K562 (cell line): ENCODE measurements at regions not wholly inside any gene's neighbourhood (a gene's known extent, or its start where the extent isn't known, plus 50 kb on each side); places are given as distances from the start of the nearest gene placed in this dataset.

ENCODE experiments used
- ATAC-seq: fragments of 200-7000 bp; cut with Tn5 transposase; 3 replicates; pipeline ENCODE4 v1.9.1; 2020; ENCODE audit warnings: moderate library complexity
- BruUV-seq: library from RNA; stranded (reverse); fragments of 400-500 nt; replicated peaks from 2 replicates; lab custom pipeline; 2021; lab: Mats Ljungman, UMichigan
- CTCF ChIA-PET: fragments of 300-600 bp; formaldehyde crosslinking; extraction: SDS; loops from one replicate; lab custom pipeline; 2021; ENCODE audit warnings: low intra/inter-chr PET ratio; lab: Yijun Ruan, JAX
- POLR2A ChIA-PET: fragments of 300-600, 350-650 bp; sonication (Branson Sonifier 250); formaldehyde crosslinking; extraction: SDS; loops from one replicate; lab custom pipeline; 2021; ENCODE audit warnings: antibody characterized with exemption, inconsistent platforms; lab: Yijun Ruan, JAX
- DNase-seq, 4 experiments: peaks; one replicate each; pipeline versions ENCODE4 v3.0.0 to v3.0.0-alpha.2; 2011 to 2018; ENCODE audit warnings: low spot score in 3 of 4, mixed read lengths in 3 of 4; ENCODE audit errors: extremely low read depth in 1 of 4
- FAIRE-seq: peaks from 2 replicates; lab custom pipeline; 2011; peaks lifted over from hg19 to GRCh38; lab: Jason Lieb, UNC
- H2AFZ ChIP-seq: 2 replicates; pipeline ENCODE4 v1.6.0; 2011; ENCODE audit warnings: low read depth, low read length, control low read depth, inconsistent platforms
- H3K27ac ChIP-seq: fragments of 200-600 bp; 3 replicates; pipeline ENCODE4 v1.8.0; 2011; ENCODE audit warnings: low read depth, mild to moderate bottlenecking, control low read depth, inconsistent platforms, low read length, moderate library complexity, mixed read lengths; ENCODE audit errors: extremely low read depth
- H3K27me3 ChIP-seq, 2 experiments: fragments of 300-600 bp in 1 of 2; 2 replicates in 1 of 2; 3 replicates in 1 of 2; pipeline versions ENCODE4 v1.6.0 to v1.8.0; 2011; ENCODE audit warnings: inconsistent platforms in 2 of 2, low read length in 2 of 2, mild to moderate bottlenecking in 1 of 2, mixed read lengths in 1 of 2, moderate library complexity in 1 of 2; ENCODE audit not compliant: control insufficient read depth in 2 of 2, insufficient read depth in 2 of 2
- H3K36me3 ChIP-seq: fragments of 300-600 bp; 3 replicates; pipeline ENCODE4 v1.8.0; 2011; ENCODE audit warnings: mild to moderate bottlenecking, low read length, inconsistent platforms; ENCODE audit not compliant: control insufficient read depth, insufficient read depth
- H3K4me1 ChIP-seq, 2 experiments: fragments of 200-600 bp in 1 of 2; replicated peaks in 1 of 2; 2 replicates in 1 of 2; 3 replicates in 1 of 2; pipeline versions ENCODE4 v1.5.1 to v1.8.0; 2011; ENCODE audit warnings: inconsistent platforms in 2 of 2, low read length in 2 of 2, mild to moderate bottlenecking in 1 of 2, mixed read lengths in 1 of 2, moderate library complexity in 1 of 2; ENCODE audit not compliant: control insufficient read depth in 2 of 2, insufficient read depth in 2 of 2
- H3K4me2 ChIP-seq: 2 replicates; pipeline ENCODE4 v1.6.1; 2011; ENCODE audit warnings: low read length, control low read depth, inconsistent platforms, mixed read lengths; ENCODE audit not compliant: insufficient read depth
- H3K4me3 ChIP-seq: fragments of 200-600 bp; sonication (generic), shearing (Covaris generic); 2 replicates; pipeline ENCODE4 v1.5.1; 2016; ENCODE audit warnings: control low read depth, inconsistent platforms
- H3K79me2 ChIP-seq: fragments of 200-600 bp; 3 replicates; pipeline ENCODE4 v1.8.0; 2011; ENCODE audit warnings: low read length, inconsistent platforms; ENCODE audit not compliant: control insufficient read depth, insufficient read depth
- H3K9ac ChIP-seq, 2 experiments: 2 replicates each; pipeline versions ENCODE4 v1.6.0 to v1.6.1; 2011; ENCODE audit warnings: low read depth in 2 of 2, low read length in 2 of 2, control low read depth in 1 of 2, inconsistent platforms in 1 of 2, mild to moderate bottlenecking in 1 of 2, mixed read lengths in 1 of 2; ENCODE audit not compliant: insufficient read depth in 1 of 2
- H3K9me1 ChIP-seq: one replicate; pipeline ENCODE4 v1.6.0; 2011; ENCODE audit warnings: inconsistent platforms, mild to moderate bottlenecking, low read length, moderate library complexity; ENCODE audit not compliant: control insufficient read depth, insufficient read depth
- H3K9me3 ChIP-seq: replicated peaks from 2 replicates; pipeline ENCODE4 v1.5.1; 2011; ENCODE audit warnings: low read depth, low read length, inconsistent platforms; ENCODE audit not compliant: control insufficient read depth, insufficient read depth
- H4K20me1 ChIP-seq: replicated peaks from 2 replicates; pipeline ENCODE4 v1.6.1; 2011; ENCODE audit warnings: low read length, inconsistent platforms, mixed read lengths; ENCODE audit not compliant: control insufficient read depth, insufficient read depth
- CHCHD3 ChIP-seq: fragments of 250-450 bp; sonication (Bioruptor Pico); IDR thresholded peaks from 2 replicates; pipeline ENCODE4 v2.1.2; 2022; ENCODE audit warnings: mild to moderate bottlenecking
- L3MBTL2 ChIP-seq: fragments of 450-650 bp; IDR thresholded peaks from 2 replicates; pipeline ENCODE4 v1.6.1; 2016; ENCODE audit warnings: mild to moderate bottlenecking, moderate library complexity
- LCOR ChIP-seq: sonication (generic); formaldehyde crosslinking; IDR thresholded peaks from 2 replicates; pipeline ENCODE4 v1.8.0; 2022; ENCODE audit warnings: mild to moderate bottlenecking, missing genetic modification reagents
- POLR2A ChIP-seq: fragments of 450-650 bp; conservative IDR thresholded peaks from 2 replicates; pipeline ENCODE4 v1.6.1; 2016
- SREBF1 ChIP-seq: fragments of 150-350 bp; IDR thresholded peaks from 2 replicates; pipeline ENCODE4 v1.6.1; 2014; ENCODE audit warnings: antibody characterized with exemption, low read depth, low read length, borderline replicate concordance
- ZBTB5 ChIP-seq: fragments of 450-650 bp; IDR thresholded peaks from 2 replicates; pipeline ENCODE4 v1.6.1; 2017; ENCODE audit warnings: antibody characterized with exemption
- ZSCAN29 ChIP-seq: fragments of 450-650 bp; IDR thresholded peaks from 2 replicates; pipeline ENCODE4 v1.6.1; 2017
- WGBS: fragments of 100-300 bp; shearing (Covaris generic); methylation state at CpG from one replicate; pipeline ENCODE4 v1.1.6; 2016; ENCODE audit warnings: low coverage, mixed read lengths; ENCODE audit not compliant: insufficient coverage; ENCODE audit errors: missing lambda C conversion rate; 5-methylcytosine and 5-hydroxymethylcytosine counted together
- in situ Hi-C: fragments of 300-500 bp; cut with MboI; formaldehyde crosslinking; loops from 4 replicates; pipeline ENCODE4 v1.15.0; 2018; ENCODE audit warnings: inconsistent platforms, mixed read lengths
- intact Hi-C: fragments of 100-400 bp; cut with micrococcal nuclease; formaldehyde crosslinking; loops from 2 replicates; pipeline ENCODE4 v1.14.2; 2022

GRCh38 chr4:160980091-160980490 lies 1183.7 kb downstream of the FSTL5 start:
- no peaks in the 10 kb centered on the region for H3K79me2 ChIP-seq
- in situ Hi-C loops: no loop called here
- intact Hi-C loops: no loop called here
- H4K20me1 ChIP-seq: no peaks in the 10 kb centered on the region
- ChIA-PET CTCF (no interaction called here), POLR2A (no interaction called here)
- H3K27me3 ChIP-seq: no peaks in the 10 kb centered on the region
- no peaks in the 10 kb centered on the region for H3K36me3 ChIP-seq
- TF ChIP-seq POLR2A (no peak), SREBF1 (no peak), CHCHD3 (CRISPR knock-in tag) (no peak), ZBTB5 (no peak), L3MBTL2 (no peak), LCOR (CRISPR knock-in tag) (no peak), ZSCAN29 (no peak)
- H3K4me3 ChIP-seq: no peak overlapping the region
- no TSS peak for BruUV-seq
- no peak overlapping the region for H3K27ac ChIP-seq
- no peaks in the 10 kb centered on the region for H3K4me1 ChIP-seq
- WGBS: no CpG with 5 or more reads among the region's 3 CpGs
- H3K4me2 ChIP-seq: no peak overlapping the region
- no peak for DNase-seq
- no peaks in the 10 kb centered on the region for H3K9me1 ChIP-seq
- H2AFZ ChIP-seq: no peak overlapping the region
- no peaks in the 10 kb centered on the region for H3K9me3 ChIP-seq
- no peak for ATAC-seq
- no peak for FAIRE-seq
- H3K9ac ChIP-seq: no peak overlapping the region
